Activated T-helper 17 cell treated with anti-CD3 and anti-CD28 coated beads, Interleukin-2, amount 50 U/mL, for 72 hours (primary cell): ENCODE measurements at regions not wholly inside any gene's neighbourhood (a gene's known extent, or its start where the extent isn't known, plus 50 kb on each side); places are given as distances from the start of the nearest gene placed in this dataset.

Experiments
- ATAC-seq: fragments of 150-1000 bp; cut with Tn5 transposase; replicated peaks from 2 replicates; pipeline ENCODE4 v1.10.0; 2021; ENCODE audit warnings: mild to moderate bottlenecking, moderate library complexity
- H3K27ac Mint-ChIP-seq: one replicate; pipeline ENCODE4 v1.8.0; 2022; ENCODE audit warnings: mixed read lengths
- H3K27me3 Mint-ChIP-seq: one replicate; pipeline ENCODE4 v1.8.0; 2022; ENCODE audit warnings: mixed read lengths
- H3K36me3 Mint-ChIP-seq: one replicate; pipeline ENCODE4 v1.8.0; 2022; ENCODE audit warnings: low read depth, mild to moderate bottlenecking, mixed read lengths
- H3K4me1 Mint-ChIP-seq: one replicate; pipeline ENCODE4 v1.8.0; 2022; ENCODE audit warnings: mixed read lengths
- H3K4me3 Mint-ChIP-seq: one replicate; pipeline ENCODE4 v1.8.0; 2022; ENCODE audit warnings: mild to moderate bottlenecking, mixed read lengths
- H3K9me3 Mint-ChIP-seq: one replicate; pipeline ENCODE4 v1.8.0; 2022; ENCODE audit warnings: mixed read lengths

GRCh38 chr12:18794000-18794399 is 56.1 kb downstream of the CAPZA3 start:
- H3K36me3 Mint-ChIP-seq, result no peaks in the 10 kb centered on the region
- no peak overlapping the region for H3K4me3 Mint-ChIP-seq
- ATAC-seq, result no peak
- H3K27me3 Mint-ChIP-seq, result no peaks in the 10 kb centered on the region
- H3K27ac Mint-ChIP-seq, result no peak overlapping the region
- no peaks in the 10 kb centered on the region for H3K4me1 Mint-ChIP-seq
- no peaks in the 10 kb centered on the region for H3K9me3 Mint-ChIP-seq

GRCh38 chr12:18797604-18798003 is 59.7 kb downstream of the CAPZA3 start:
- no peak for ATAC-seq
- no peaks in the 10 kb centered on the region for H3K27me3 Mint-ChIP-seq
- H3K4me1 Mint-ChIP-seq, result no peaks in the 10 kb centered on the region
- no peak overlapping the region for H3K27ac Mint-ChIP-seq
- H3K36me3 Mint-ChIP-seq, result no peaks in the 10 kb centered on the region
- H3K4me3 Mint-ChIP-seq, result no peak overlapping the region
- no peaks in the 10 kb centered on the region for H3K9me3 Mint-ChIP-seq

GRCh38 chr12:18798535-18799361 is 60.8 kb downstream of the CAPZA3 start:
- H3K27me3 Mint-ChIP-seq, result no peaks in the 10 kb centered on the region
- H3K4me1 Mint-ChIP-seq, result no peaks in the 10 kb centered on the region
- no peak overlapping the region for H3K27ac Mint-ChIP-seq
- ATAC-seq, result no peak
- no peak overlapping the region for H3K4me3 Mint-ChIP-seq
- no peaks in the 10 kb centered on the region for H3K9me3 Mint-ChIP-seq
- no peaks in the 10 kb centered on the region for H3K36me3 Mint-ChIP-seq

GRCh38 chr12:18799561-18799960 is 61.6 kb downstream of the CAPZA3 start:
- H3K4me3 Mint-ChIP-seq, result no peak overlapping the region
- H3K27me3 Mint-ChIP-seq, result no peaks in the 10 kb centered on the region
- no peak for ATAC-seq
- H3K36me3 Mint-ChIP-seq, result no peaks in the 10 kb centered on the region
- no peak overlapping the region for H3K27ac Mint-ChIP-seq
- H3K4me1 Mint-ChIP-seq, result no peaks in the 10 kb centered on the region
- no peaks in the 10 kb centered on the region for H3K9me3 Mint-ChIP-seq

- no peak overlapping the region for H3K4me3 Mint-ChIP-seq
- no peaks in the 10 kb centered on the region for H3K4me1 Mint-ChIP-seq
- no peak overlapping the region for H3K27ac Mint-ChIP-seq
- no peaks in the 10 kb centered on the region for H3K9me3 Mint-ChIP-seq
- no peaks in the 10 kb centered on the region for H3K27me3 Mint-ChIP-seq
- no peak for ATAC-seq
- no peaks in the 10 kb centered on the region for H3K36me3 Mint-ChIP-seq
Observed at GRCh38 chr12:18805516-18806248, 67.8 kb downstream of the CAPZA3 start.

GRCh38 chr12:18807714-18808113 is 69.8 kb downstream of the CAPZA3 start:
- Mint-ChIP-seq H3K9me3 (no peaks in the 10 kb centered on the region), H3K4me3 (no peak overlapping the region), H3K27ac (no peak overlapping the region), H3K4me1 (no peaks in the 10 kb centered on the region), H3K36me3 (no peaks in the 10 kb centered on the region), H3K27me3 (no peaks in the 10 kb centered on the region)
- no peak for ATAC-seq

- no peaks in the 10 kb centered on the region for H3K9me3 Mint-ChIP-seq
- no peaks in the 10 kb centered on the region for H3K4me1 Mint-ChIP-seq
- H3K36me3 Mint-ChIP-seq, result no peaks in the 10 kb centered on the region
- H3K4me3 Mint-ChIP-seq, result no peak overlapping the region
- H3K27ac Mint-ChIP-seq, result no peak overlapping the region
- no peak for ATAC-seq
- H3K27me3 Mint-ChIP-seq, result no peaks in the 10 kb centered on the region
Observed at GRCh38 chr12:18808221-18808620, 70.3 kb downstream of the CAPZA3 start.

GRCh38 chr12:18810537-18811253 is 72.8 kb downstream of the CAPZA3 start:
- H3K9me3 Mint-ChIP-seq, result no peaks in the 10 kb centered on the region
- no peak overlapping the region for H3K4me3 Mint-ChIP-seq
- H3K36me3 Mint-ChIP-seq, result no peaks in the 10 kb centered on the region
- no peak for ATAC-seq
- H3K4me1 Mint-ChIP-seq, result no peaks in the 10 kb centered on the region
- no peaks in the 10 kb centered on the region for H3K27me3 Mint-ChIP-seq
- no peak overlapping the region for H3K27ac Mint-ChIP-seq

- no peaks in the 10 kb centered on the region for H3K36me3 Mint-ChIP-seq
- no peaks in the 10 kb centered on the region for H3K9me3 Mint-ChIP-seq
- H3K4me1 Mint-ChIP-seq, result no peaks in the 10 kb centered on the region
- no peaks in the 10 kb centered on the region for H3K27me3 Mint-ChIP-seq
- H3K27ac Mint-ChIP-seq, result no peak overlapping the region
- H3K4me3 Mint-ChIP-seq, result no peak overlapping the region
- no peak for ATAC-seq
Observed at GRCh38 chr12:18811273-18811672, 73.4 kb downstream of the CAPZA3 start.

GRCh38 chr12:18813753-18814152 is 75.8 kb downstream of the CAPZA3 start:
- H3K9me3 Mint-ChIP-seq, result no peaks in the 10 kb centered on the region
- no peak overlapping the region for H3K4me3 Mint-ChIP-seq
- no peaks in the 10 kb centered on the region for H3K27me3 Mint-ChIP-seq

GRCh38 chr12:18818579-18819268 is 80.8 kb downstream of the CAPZA3 start:
- ATAC-seq, result no peak
- Mint-ChIP-seq H3K4me1 (no peaks in the 10 kb centered on the region), H3K9me3 (no peaks in the 10 kb centered on the region), H3K27me3 (peaks cover 7% of the 10 kb centered on the region), H3K27ac (no peak overlapping the region), H3K4me3 (no peak overlapping the region), H3K36me3 (no peaks in the 10 kb centered on the region)

More at GRCh38 chr12:18813753-18814152, 75.8 kb downstream of the CAPZA3 start:
- H3K27ac Mint-ChIP-seq, result no peak overlapping the region
- H3K36me3 Mint-ChIP-seq, result no peaks in the 10 kb centered on the region
- no peak for ATAC-seq
- H3K4me1 Mint-ChIP-seq, result no peaks in the 10 kb centered on the region

- H3K9me3 Mint-ChIP-seq, result no peaks in the 10 kb centered on the region
- H3K27ac Mint-ChIP-seq, result no peak overlapping the region
- ATAC-seq, result no peak
- H3K36me3 Mint-ChIP-seq, result no peaks in the 10 kb centered on the region
- H3K4me1 Mint-ChIP-seq, result no peaks in the 10 kb centered on the region
- H3K27me3 Mint-ChIP-seq, result peaks cover 7% of the 10 kb centered on the region
- H3K4me3 Mint-ChIP-seq, result no peak overlapping the region
Observed at GRCh38 chr12:18819484-18819883, 81.6 kb downstream of the CAPZA3 start.

GRCh38 chr12:18823461-18823860 is 85.5 kb downstream of the CAPZA3 start:
- H3K4me1 Mint-ChIP-seq, result no peaks in the 10 kb centered on the region
- no peak for ATAC-seq

GRCh38 chr12:18824287-18824686 is 86.4 kb downstream of the CAPZA3 start:
- ATAC-seq, result no peak
- no peak overlapping the region for H3K4me3 Mint-ChIP-seq
- H3K36me3 Mint-ChIP-seq, result no peaks in the 10 kb centered on the region
- H3K27me3 Mint-ChIP-seq, result peaks cover 12% of the 10 kb centered on the region
- peaks cover 10% of the 10 kb centered on the region for H3K9me3 Mint-ChIP-seq
- H3K4me1 Mint-ChIP-seq, result no peaks in the 10 kb centered on the region
- H3K27ac Mint-ChIP-seq, result no peak overlapping the region

More at GRCh38 chr12:18823461-18823860, 85.5 kb downstream of the CAPZA3 start:
- H3K4me3 Mint-ChIP-seq, result no peak overlapping the region
- H3K9me3 Mint-ChIP-seq, result peaks cover 2% of the 10 kb centered on the region
- no peaks in the 10 kb centered on the region for H3K36me3 Mint-ChIP-seq
- H3K27me3 Mint-ChIP-seq, result peaks cover 9% of the 10 kb centered on the region
- no peak overlapping the region for H3K27ac Mint-ChIP-seq
